ENCODE measurements at regions not wholly inside any gene's neighbourhood (a gene's known extent, or its start where the extent isn't known, plus 50 kb on each side); places are given as distances from the start of the nearest gene placed in this dataset.

- no peak for TF ChIP-seq CTCF (IDR thresholded peaks at IDR 0.05; ENCODE audit: low read depth, low read length)
- H3K4me3 ChIP-seq (ENCODE audit: low read depth, low read length), result no peak overlapping the region
- no peak for DNase-seq (ENCODE audit: low read depth)
Observed at GRCh38 chr20:17849138-17849900, 119.3 kb downstream of the SNX5 start.

GRCh38 chr20:17848249-17849048 is 120.1 kb downstream of the SNX5 start:
- TF ChIP-seq MYC (IDR thresholded peaks at IDR 0.05; ENCODE audit: low read depth, low read length), result no peak
- no peak for TF ChIP-seq MAX (IDR thresholded peaks at IDR 0.05; ENCODE audit: low read depth, low read length)
- no peak for TF ChIP-seq POLR2A (IDR thresholded peaks at IDR 0.05; ENCODE audit: extremely low read depth, insufficient read length)
- no peak for TF ChIP-seq CTCF (IDR thresholded peaks at IDR 0.05; ENCODE audit: low read depth, low read length)
- H3K4me3 ChIP-seq (ENCODE audit: low read depth, low read length), result no peak overlapping the region
- DNase-seq (ENCODE audit: low read depth), result no peak

GRCh38 chr20:17845701-17846475 is 122.7 kb downstream of the SNX5 start:
- TF ChIP-seq CTCF (IDR thresholded peaks at IDR 0.05; ENCODE audit: low read depth, low read length), result no peak
- TF ChIP-seq MAX (IDR thresholded peaks at IDR 0.05; ENCODE audit: low read depth, low read length), result no peak
- no peak for TF ChIP-seq MYC (IDR thresholded peaks at IDR 0.05; ENCODE audit: low read depth, low read length)
- TF ChIP-seq POLR2A (IDR thresholded peaks at IDR 0.05; ENCODE audit: extremely low read depth, insufficient read length), result no peak
- H3K4me3 ChIP-seq (ENCODE audit: low read depth, low read length), result no peak overlapping the region
- DNase-seq (ENCODE audit: low read depth), result peak; percentile 35

- no peak for TF ChIP-seq POLR2A (IDR thresholded peaks at IDR 0.05; ENCODE audit: extremely low read depth, insufficient read length)
- TF ChIP-seq MYC (IDR thresholded peaks at IDR 0.05; ENCODE audit: low read depth, low read length), result no peak
- TF ChIP-seq MAX (IDR thresholded peaks at IDR 0.05; ENCODE audit: low read depth, low read length), result no peak
- TF ChIP-seq CTCF (IDR thresholded peaks at IDR 0.05; ENCODE audit: low read depth, low read length), result no peak
- peak; percentile 33 for DNase-seq (ENCODE audit: low read depth)
- H3K4me3 ChIP-seq (ENCODE audit: low read depth, low read length), result no peak overlapping the region
Observed at GRCh38 chr20:17844549-17845298, 123.9 kb downstream of the SNX5 start.

- TF ChIP-seq CTCF (IDR thresholded peaks at IDR 0.05; ENCODE audit: low read depth, low read length) (no peak), MAX (IDR thresholded peaks at IDR 0.05; ENCODE audit: low read depth, low read length) (no peak), MYC (IDR thresholded peaks at IDR 0.05; ENCODE audit: low read depth, low read length) (no peak), POLR2A (IDR thresholded peaks at IDR 0.05; ENCODE audit: extremely low read depth, insufficient read length) (no peak)
- DNase-seq (ENCODE audit: low read depth), result no peak
Observed at GRCh38 chr20:17844133-17844429, 124.5 kb downstream of the SNX5 start.

More at GRCh38 chr20:17844133-17844429, 124.5 kb downstream of the SNX5 start:
- H3K4me3 ChIP-seq (ENCODE audit: low read depth, low read length), result no peak overlapping the region
